NCI-H2081 (cell line): ENCODE measurements at regions not wholly inside any gene's neighbourhood (a gene's known extent, or its start where the extent isn't known, plus 50 kb on each side); places are given as distances from the start of the nearest gene placed in this dataset.

Experiments used
- DNase-seq, 2 experiments: peaks; one replicate each; lab custom pipeline; 2025; lab: John Stamatoyannopoulos, UW

DNA sequence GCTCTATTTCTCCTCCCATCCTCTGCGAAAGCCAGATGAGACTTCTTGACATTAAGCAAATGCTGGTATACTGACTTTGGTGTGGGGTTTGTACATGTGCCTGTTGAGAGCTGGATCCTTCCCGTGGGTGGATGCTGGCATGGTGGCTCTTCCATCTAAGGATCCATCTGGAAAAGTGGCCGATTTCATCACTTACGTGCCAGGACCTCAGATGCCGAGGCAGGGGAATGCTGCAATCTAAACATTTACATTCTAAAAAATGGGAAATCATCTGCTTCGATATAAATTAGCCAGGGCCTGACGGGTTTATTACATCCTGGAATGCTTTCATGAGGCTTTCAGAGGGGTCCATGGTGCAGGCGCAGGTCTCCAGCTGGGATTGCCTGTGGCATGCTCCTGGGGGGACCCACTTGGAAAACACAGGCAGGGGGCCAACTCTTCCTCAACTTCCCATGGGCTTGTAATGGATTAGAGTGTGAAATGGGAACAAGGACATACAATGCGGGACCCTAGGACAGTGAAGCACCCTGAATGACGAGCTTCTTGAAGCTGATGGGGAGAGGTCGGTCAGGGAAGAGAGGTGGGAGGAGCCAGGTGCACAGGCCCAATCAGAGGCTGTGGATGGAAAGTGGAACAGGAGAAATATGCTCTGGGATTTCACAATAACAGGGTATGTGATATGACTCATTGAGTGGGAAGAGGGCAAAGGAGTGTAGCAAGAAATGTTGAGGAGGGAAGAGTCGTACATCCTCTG, 105.5 kb upstream of the PITX1 start:
- no peak for DNase-seq

GRCh38 chr5:135138116-135138850, 104.3 kb upstream of the PITX1 start:
- DNase-seq = no peak

- no peak for DNase-seq
Measured at GRCh38 chr5:135137146-135137915, 103.3 kb upstream of the PITX1 start.

GRCh38 chr5:135136546-135136945, 102.5 kb upstream of the PITX1 start:
- DNase-seq = no peak

DNA sequence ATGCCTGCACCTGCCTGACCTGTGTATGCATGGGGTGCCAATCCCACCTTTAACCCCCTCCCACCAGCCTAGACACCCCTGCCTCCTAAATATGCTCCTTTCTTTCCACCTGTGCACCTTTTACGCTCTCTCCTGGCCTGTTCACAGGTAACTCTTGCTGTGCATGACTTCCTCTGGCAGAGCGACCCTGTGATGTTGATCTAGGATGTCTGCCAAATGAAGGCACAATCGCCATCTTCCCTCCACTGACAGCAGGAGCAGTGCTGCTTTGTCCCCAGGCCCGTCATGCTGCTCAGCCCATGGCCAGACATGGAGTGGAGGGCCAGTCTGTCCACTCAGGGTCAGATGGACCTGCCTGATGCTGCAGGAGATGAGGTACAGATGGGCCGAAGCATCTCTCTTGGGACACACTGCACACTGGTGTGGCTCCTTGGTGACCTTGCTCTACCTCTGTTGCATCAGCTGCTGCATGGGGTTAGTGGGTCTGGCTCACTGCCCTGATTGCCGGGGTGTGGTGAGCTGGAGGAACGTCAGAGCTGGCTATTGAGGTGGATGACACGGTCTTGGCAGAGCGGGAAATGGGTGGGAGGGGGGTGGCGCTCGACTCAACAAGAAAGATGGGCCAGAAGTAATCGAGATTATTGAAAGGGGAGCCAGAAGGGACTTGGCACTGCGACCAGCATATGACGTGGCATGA, 101.7 kb upstream of the PITX1 start:
- peak; percentile 40 to 70 for DNase-seq

- no peak for DNase-seq
Measured at GRCh38 chr5:135134691-135135381, 100.8 kb upstream of the PITX1 start.

DNA sequence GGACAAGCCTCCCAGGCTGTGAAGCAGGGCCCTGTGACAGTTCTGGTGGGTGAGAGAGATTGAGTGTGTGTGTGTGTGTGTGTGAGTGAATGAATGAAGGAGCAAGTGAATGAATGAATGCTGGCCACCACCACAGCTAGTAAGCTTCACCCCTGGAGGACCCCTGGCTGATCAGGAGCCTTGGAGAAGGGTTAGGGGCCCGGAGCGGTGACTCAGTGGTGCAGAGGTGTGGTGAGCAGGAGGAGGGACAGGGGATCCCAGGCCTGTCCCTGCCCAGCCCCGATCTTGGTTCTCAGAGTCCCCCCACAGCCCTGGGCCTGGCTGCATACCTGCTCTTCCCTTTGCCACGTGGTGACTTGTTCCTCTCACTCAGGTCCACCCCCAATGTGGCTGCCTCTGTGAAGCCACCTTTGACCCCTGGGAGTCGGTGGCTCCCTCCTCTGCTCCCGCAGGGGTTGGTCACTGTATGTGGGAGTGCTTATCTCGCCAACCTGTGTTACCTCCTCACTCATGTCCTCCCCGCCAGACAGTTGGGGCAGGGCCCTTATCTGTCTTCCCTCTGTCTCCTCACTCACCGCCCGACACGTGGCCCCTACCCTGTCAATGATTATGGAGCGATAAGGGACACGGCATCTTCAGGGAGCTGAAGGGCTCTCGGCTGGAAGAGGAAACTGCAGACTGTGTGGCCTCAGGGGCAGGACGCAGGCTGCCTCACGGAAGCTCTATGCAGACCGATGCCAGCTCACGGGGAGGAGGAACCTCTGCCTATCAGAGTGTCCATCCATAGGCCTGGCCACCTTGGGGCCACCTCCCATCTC, 99.9 kb upstream of the PITX1 start:
- DNase-seq = no peak

DNA sequence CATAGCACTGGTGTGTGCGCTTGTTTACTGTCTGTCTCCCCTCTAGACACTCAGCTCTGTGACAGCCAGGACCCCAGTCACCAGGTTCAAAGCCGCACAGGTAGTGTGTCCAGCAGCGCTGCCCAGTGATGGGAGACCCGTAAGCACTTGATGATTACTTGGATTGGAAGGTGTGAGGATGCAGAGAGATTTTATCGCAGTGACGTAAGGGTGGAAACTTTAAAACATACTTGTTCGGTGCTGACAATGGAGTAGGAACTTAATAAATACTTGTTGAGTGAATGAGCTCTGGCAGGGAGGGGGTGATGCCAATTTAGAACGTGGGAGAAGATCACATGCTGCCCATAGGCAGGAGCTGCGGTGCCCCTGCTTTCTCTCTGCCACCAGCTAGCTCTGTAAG, 99.2 kb upstream of the PITX1 start:
- DNase-seq = no peak

- DNase-seq = no peak
Measured at GRCh38 chr5:135131801-135132680, 98.0 kb upstream of the PITX1 start.

GRCh38 chr5:135130261-135131215, 96.5 kb upstream of the PITX1 start:
- DNase-seq = no peak

GRCh38 chr5:135129307-135129706, 95.3 kb upstream of the PITX1 start:
- no peak for DNase-seq

DNA sequence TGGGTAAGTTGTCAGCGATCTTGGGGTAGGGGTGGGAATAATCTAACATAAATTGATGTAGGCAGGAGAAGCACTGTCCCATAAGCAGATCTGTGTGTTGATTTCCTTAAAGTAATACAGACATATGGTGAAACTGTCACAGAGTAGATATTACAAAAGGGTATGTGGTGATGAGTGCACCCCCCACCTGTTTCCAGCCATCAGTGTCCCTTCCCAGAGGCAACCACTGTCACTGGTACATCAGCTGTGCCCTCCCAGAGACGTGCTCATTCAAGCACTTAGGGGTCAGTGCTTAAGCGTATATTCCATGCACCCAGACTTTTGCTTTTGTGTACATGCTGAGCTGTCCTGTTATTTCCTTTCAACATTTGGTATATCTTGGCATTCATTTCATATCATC, 94.3 kb upstream of the PITX1 start:
- DNase-seq = no peak

DNA sequence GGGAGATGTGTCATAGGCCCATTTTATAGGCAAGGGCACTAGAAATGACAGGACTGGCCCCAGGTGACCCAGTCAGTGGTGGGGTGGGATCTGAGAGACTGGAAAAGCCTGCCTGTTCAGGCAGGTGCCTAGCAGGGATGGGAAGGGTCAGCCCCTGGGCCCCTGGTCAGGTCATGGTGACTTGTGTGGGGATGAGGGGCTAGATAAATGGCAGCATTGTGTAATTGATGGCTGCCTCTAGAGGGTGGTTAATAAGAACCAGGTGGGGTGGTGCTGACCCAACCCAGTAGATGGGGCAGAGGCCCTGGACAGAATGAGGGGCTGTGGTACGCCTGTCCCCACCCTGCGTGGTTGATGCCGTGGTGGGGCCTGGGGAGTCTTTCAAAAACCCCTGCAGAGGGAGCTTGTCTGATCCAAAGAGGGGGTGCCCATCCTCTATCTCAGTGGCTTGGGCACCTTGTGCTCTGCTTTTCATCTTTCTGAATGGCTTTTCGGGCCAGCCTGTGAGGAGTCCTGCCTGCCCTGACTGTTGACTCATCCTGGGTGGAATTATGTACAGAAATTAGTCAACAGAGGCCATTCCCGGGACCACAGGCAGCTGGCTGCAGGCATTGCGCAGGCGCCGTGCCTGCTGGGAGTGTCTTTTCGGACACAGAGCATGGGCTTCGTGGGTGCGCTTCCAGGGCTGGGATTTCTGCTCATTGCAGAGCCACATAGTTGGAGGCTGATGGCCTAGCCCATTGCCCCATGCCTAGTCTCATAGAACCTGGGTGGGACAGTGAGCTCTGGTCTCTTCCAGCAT, 93.6 kb upstream of the PITX1 start:
- no peak for DNase-seq

DNA sequence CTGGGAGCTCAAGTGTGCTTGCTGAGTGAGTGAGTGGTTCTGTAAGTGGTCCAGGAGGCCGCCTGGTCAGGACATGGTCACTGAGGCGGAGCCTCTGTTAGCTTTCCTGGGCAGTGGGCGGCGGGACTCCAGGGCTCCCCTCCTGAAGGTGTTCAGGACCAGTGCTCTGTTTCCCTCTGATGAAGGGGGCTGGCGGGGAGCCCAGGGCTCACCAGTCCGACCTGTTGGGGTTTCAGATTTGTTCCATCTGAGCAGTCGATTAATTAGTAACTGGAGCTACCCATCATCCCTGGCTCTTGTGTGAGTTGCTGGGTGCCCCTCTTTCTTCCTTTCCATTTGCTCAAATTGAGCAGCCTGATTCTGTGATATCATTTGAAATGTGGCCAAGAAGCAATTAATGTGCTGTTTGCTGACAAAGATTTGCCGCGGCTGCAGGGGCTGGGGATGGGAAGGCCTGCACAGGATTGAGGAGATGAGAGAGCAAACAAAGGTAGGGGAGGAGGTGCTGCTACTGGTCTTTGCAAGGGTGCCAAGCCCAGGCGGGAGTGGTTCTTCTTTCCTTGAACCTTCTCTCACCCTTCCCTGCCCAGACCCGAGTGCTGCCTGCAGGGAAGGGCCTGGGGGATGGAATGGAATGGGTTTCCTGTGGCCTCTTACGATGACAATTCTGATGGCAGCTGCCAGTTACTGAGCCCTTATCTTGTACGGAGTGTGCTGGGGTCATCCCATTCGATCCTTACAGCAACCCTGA, 92.8 kb upstream of the PITX1 start:
- peak; percentile 13 to 58 for DNase-seq

DNA sequence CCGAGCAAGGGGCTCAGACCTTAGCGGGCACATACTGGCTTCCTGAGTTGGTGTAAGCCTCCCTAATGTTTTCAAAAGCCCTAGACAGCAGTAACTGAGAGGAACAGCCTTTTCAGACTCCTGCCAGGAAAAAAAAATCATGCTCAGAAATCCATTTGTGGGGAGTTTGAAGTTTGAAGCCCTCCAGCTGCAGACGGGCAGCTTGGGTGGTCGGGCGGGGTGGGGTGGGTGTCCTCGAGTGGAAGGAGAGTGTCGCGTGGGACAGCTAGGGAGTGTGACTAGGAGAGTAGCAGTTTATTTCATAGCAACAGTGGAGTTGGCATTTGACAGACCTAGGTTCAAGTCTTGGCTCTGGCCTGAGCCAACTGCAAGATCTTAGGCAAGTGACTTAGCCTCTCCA, 90.7 kb upstream of the PITX1 start:
- DNase-seq = no peak

- no peak for DNase-seq
Measured at GRCh38 chr5:135124128-135124527, 90.1 kb upstream of the PITX1 start.

DNA sequence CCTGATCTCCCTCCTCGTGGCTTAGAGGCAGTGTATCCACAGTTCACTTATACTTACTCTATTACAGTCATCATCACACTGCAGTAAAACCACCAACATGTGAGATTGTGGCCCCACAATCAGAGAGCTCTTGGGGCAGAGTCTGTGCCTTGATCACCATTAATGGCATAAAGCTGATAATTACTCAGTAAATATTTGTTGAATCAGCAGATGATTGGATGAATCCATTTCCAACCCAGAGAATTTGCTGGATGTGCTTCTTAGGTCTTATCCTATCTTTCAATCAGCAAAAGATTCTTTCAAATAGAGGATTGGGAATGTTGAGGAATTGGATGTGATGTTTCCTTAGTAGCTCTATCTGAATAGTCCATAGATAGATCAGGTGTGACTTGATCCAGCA, 88.8 kb upstream of the PITX1 start:
- no peak for DNase-seq
